Neural progenitor cell (in vitro differentiated cells): ENCODE measurements at regions not wholly inside any gene's neighbourhood (a gene's known extent, or its start where the extent isn't known, plus 50 kb on each side); places are given as distances from the start of the nearest gene placed in this dataset.

Experiments
- EZH2 ChIP-seq: fragments of 200-600 bp; sonication (generic); IDR thresholded peaks from 2 replicates; pipeline ENCODE4 v1.6.1; 2017; ENCODE audit warnings: antibody characterized with exemption, mild to moderate bottlenecking, moderate library complexity
- TF ChIP-seq, protein P1 (sequence below): fragments of 200-600 bp; sonication (generic); IDR thresholded peaks from 2 replicates; pipeline ENCODE4 v1.5.1; 2017; ENCODE audit warnings: antibody characterized with exemption, mild to moderate bottlenecking

DNA sequence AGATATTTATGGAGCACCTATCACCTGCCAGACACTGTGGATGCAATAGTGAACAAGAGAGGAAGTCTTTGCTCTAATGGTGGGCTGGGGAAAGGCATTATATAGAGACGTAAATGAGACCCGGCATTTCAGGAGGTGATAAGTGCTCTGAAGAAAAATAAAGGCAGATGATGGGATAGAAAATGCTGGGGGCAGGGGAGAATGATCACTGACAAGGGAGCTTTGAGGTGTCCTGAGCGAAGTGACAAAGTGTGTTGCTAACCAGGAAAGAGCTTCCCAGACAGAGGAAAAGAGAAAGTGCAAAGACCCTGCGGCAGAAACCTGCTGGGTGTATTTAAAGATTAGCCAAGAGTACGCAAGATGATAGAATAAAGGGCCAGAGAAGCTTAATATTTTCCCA is 1096.1 kb downstream of the BCL11B start:
- TF ChIP-seq, protein P1, sequence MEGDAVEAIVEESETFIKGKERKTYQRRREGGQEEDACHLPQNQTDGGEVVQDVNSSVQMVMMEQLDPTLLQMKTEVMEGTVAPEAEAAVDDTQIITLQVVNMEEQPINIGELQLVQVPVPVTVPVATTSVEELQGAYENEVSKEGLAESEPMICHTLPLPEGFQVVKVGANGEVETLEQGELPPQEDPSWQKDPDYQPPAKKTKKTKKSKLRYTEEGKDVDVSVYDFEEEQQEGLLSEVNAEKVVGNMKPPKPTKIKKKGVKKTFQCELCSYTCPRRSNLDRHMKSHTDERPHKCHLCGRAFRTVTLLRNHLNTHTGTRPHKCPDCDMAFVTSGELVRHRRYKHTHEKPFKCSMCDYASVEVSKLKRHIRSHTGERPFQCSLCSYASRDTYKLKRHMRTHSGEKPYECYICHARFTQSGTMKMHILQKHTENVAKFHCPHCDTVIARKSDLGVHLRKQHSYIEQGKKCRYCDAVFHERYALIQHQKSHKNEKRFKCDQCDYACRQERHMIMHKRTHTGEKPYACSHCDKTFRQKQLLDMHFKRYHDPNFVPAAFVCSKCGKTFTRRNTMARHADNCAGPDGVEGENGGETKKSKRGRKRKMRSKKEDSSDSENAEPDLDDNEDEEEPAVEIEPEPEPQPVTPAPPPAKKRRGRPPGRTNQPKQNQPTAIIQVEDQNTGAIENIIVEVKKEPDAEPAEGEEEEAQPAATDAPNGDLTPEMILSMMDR, result no peak
- no peak for TF ChIP-seq EZH2
